H1 (cell line): ENCODE measurements at regions not wholly inside any gene's neighbourhood (a gene's known extent, or its start where the extent isn't known, plus 50 kb on each side); places are given as distances from the start of the nearest gene placed in this dataset.

Experiments used
- BRCA1 ChIP-seq: IDR thresholded peaks from 2 replicates; pipeline ENCODE4 v1.6.1; 2012; ENCODE audit warnings: low read depth, low read length, improper control_type of control experiment
- CHD1 ChIP-seq: IDR thresholded peaks from 2 replicates; pipeline ENCODE4 v1.6.1; 2012; ENCODE audit warnings: low read depth, low read length, improper control_type of control experiment
- KDM1A ChIP-seq: fragments of 200-600, 300-600 bp; sonication (generic); IDR thresholded peaks from 2 replicates; pipeline ENCODE4 v1.7.1; 2016; ENCODE audit warnings: mild to moderate bottlenecking, low read length, borderline replicate concordance
- POU5F1 ChIP-seq: IDR thresholded peaks from 2 replicates; pipeline ENCODE4 v1.6.1; 2011; ENCODE audit warnings: low read depth, mild to moderate bottlenecking, low read length, moderate library complexity
- SIX5 ChIP-seq: IDR thresholded peaks from 2 replicates; pipeline ENCODE4 v1.6.1; 2011; ENCODE audit warnings: mild to moderate bottlenecking, low read depth, low read length
- SP4 ChIP-seq: IDR thresholded peaks from 2 replicates; pipeline ENCODE4 v1.6.1; 2012; ENCODE audit warnings: low read length, inconsistent platforms
- TF ChIP-seq, protein P1 (sequence below), 3 experiments: IDR thresholded peaks; 1 replicate in 2 of 3; 2 replicates in 1 of 3; pipeline versions ENCODE4 v1.5.1 to v1.6.1; 2011; ENCODE audit warnings: low read length in 3 of 3, mild to moderate bottlenecking in 3 of 3, inconsistent platforms in 2 of 3, low read depth in 1 of 3, moderate library complexity in 1 of 3; ENCODE audit not compliant: insufficient read depth in 1 of 3; ENCODE audit errors: control extremely low read depth in 1 of 3

- TF ChIP-seq POU5F1 (no peak), SIX5 (no peak), SP4 (no peak), KDM1A (no peak), CHD1 (no peak), BRCA1 (no peak)
- TF ChIP-seq, protein P1, sequence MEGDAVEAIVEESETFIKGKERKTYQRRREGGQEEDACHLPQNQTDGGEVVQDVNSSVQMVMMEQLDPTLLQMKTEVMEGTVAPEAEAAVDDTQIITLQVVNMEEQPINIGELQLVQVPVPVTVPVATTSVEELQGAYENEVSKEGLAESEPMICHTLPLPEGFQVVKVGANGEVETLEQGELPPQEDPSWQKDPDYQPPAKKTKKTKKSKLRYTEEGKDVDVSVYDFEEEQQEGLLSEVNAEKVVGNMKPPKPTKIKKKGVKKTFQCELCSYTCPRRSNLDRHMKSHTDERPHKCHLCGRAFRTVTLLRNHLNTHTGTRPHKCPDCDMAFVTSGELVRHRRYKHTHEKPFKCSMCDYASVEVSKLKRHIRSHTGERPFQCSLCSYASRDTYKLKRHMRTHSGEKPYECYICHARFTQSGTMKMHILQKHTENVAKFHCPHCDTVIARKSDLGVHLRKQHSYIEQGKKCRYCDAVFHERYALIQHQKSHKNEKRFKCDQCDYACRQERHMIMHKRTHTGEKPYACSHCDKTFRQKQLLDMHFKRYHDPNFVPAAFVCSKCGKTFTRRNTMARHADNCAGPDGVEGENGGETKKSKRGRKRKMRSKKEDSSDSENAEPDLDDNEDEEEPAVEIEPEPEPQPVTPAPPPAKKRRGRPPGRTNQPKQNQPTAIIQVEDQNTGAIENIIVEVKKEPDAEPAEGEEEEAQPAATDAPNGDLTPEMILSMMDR (IDR thresholded peaks at IDR 0.05; ENCODE audit: control extremely low read depth in 1 of 3, insufficient read depth in 1 of 3, low read depth in 1 of 3, low read length in 3 of 3): no peak
Observed at GRCh38 chrX:125673758-125674157, 354.1 kb downstream of the TEX13C start.
